PFSK-1 (cell line): ENCODE measurements at regions not wholly inside any gene's neighbourhood (a gene's known extent, or its start where the extent isn't known, plus 50 kb on each side); places are given as distances from the start of the nearest gene placed in this dataset.

Source experiments
- FOXP2 ChIP-seq: optimal IDR thresholded peaks from 2 replicates; pipeline ENCODE3; 2011; ENCODE audit warnings: borderline replicate concordance, control low read depth, inconsistent platforms; ENCODE audit not compliant: insufficient read depth; ENCODE audit errors: extremely low read length, extremely low read depth
- POLR2AphosphoS5 ChIP-seq: IDR thresholded peaks from 2 replicates; pipeline ENCODE4 v1.6.1; 2012; ENCODE audit warnings: low read depth, mild to moderate bottlenecking, control low read depth, low read length, moderate library complexity
- REST ChIP-seq, 2 experiments: IDR thresholded peaks; 2 replicates each; pipeline versions ENCODE4 v1.6.1 to v1.8.0; 2011 to 2012; ENCODE audit warnings: low read depth in 2 of 2, low read length in 2 of 2, control low read depth in 1 of 2, inconsistent platforms in 1 of 2, mild to moderate bottlenecking in 1 of 2, moderate library complexity in 1 of 2; ENCODE audit not compliant: insufficient read depth in 1 of 2
- SIN3A ChIP-seq: IDR thresholded peaks from 2 replicates; pipeline ENCODE4 v1.6.1; 2012; ENCODE audit warnings: mild to moderate bottlenecking, low read length, moderate library complexity, borderline replicate concordance; ENCODE audit not compliant: insufficient read depth
- TAF1 ChIP-seq: IDR thresholded peaks from 2 replicates; pipeline ENCODE4 v1.6.1; 2012; ENCODE audit warnings: low read length, control low read depth, borderline replicate concordance; ENCODE audit not compliant: insufficient read depth

- TF ChIP-seq TAF1 (no peak), FOXP2 (no peak), REST (IDR thresholded peaks at IDR 0.05; ENCODE audit: insufficient read depth in 1 of 2, low read depth in 2 of 2, low read length in 2 of 2) (no peak), SIN3A (no peak), POLR2AphosphoS5 (no peak)
Observed at GRCh38 chr2:3036432-3037125, 341.0 kb downstream of the EIPR1 start.

- TF ChIP-seq SIN3A (no peak), TAF1 (no peak), REST (IDR thresholded peaks at IDR 0.05; ENCODE audit: insufficient read depth in 1 of 2, low read depth in 2 of 2, low read length in 2 of 2) (no peak), POLR2AphosphoS5 (no peak), FOXP2 (no peak)
Observed at GRCh38 chr2:3035385-3036050, 342.1 kb downstream of the EIPR1 start.

GRCh38 chr2:3034856-3035255 is 342.8 kb downstream of the EIPR1 start:
- TF ChIP-seq SIN3A (no peak), POLR2AphosphoS5 (no peak), TAF1 (no peak), FOXP2 (no peak), REST (IDR thresholded peaks at IDR 0.05; ENCODE audit: insufficient read depth in 1 of 2, low read depth in 2 of 2, low read length in 2 of 2) (no peak)

- TF ChIP-seq POLR2AphosphoS5: no peak
- no peak for TF ChIP-seq FOXP2
- TF ChIP-seq REST (IDR thresholded peaks at IDR 0.05; ENCODE audit: insufficient read depth in 1 of 2, low read depth in 2 of 2, low read length in 2 of 2): no peak
- TF ChIP-seq TAF1: no peak
- no peak for TF ChIP-seq SIN3A
Observed at GRCh38 chr2:3034396-3034795, 343.2 kb downstream of the EIPR1 start.
